Activated CD4-positive, alpha-beta T cell treated with anti-CD3 and anti-CD28 coated beads, Interleukin-2, amount 10 ng/mL, durations not matched to agents 24 days and 14 days (primary cell): ENCODE measurements at regions not wholly inside any gene's neighbourhood (a gene's known extent, or its start where the extent isn't known, plus 50 kb on each side); places are given as distances from the start of the nearest gene placed in this dataset.

ENCODE experiments used
- DNase-seq: peaks from one replicate; pipeline ENCODE4 v3.0.0; 2022
- H3K27ac Mint-ChIP-seq: one replicate; pipeline ENCODE4 v1.8.0; 2022; ENCODE audit warnings: mild to moderate bottlenecking, mixed read lengths
- H3K27me3 Mint-ChIP-seq: one replicate; pipeline ENCODE4 v1.8.0; 2022; ENCODE audit warnings: mixed read lengths
- H3K36me3 Mint-ChIP-seq: one replicate; pipeline ENCODE4 v1.8.0; 2022; ENCODE audit warnings: low read depth, mild to moderate bottlenecking, mixed read lengths
- H3K4me1 Mint-ChIP-seq: one replicate; pipeline ENCODE4 v1.8.0; 2021; ENCODE audit warnings: mixed read lengths
- H3K4me3 Mint-ChIP-seq: one replicate; pipeline ENCODE4 v1.8.0; 2022; ENCODE audit warnings: mild to moderate bottlenecking, moderate library complexity, mixed read lengths
- H3K9me3 Mint-ChIP-seq: one replicate; pipeline ENCODE4 v1.8.0; 2021; ENCODE audit warnings: mixed read lengths
- intact Hi-C: fragments of 100-400 bp; cut with micrococcal nuclease; formaldehyde crosslinking; loops from one replicate; pipeline ENCODE4 v1.15.1; 2023

GRCh38 chr3:104578558-104578957 is 788.2 kb upstream of the ALCAM start:
- Mint-ChIP-seq H3K27me3 (no peaks in the 10 kb centered on the region), H3K36me3 (no peaks in the 10 kb centered on the region), H3K4me3 (no peak overlapping the region), H3K4me1 (no peaks in the 10 kb centered on the region), H3K27ac (no peak overlapping the region), H3K9me3 (peaks cover 15% of the 10 kb centered on the region)
- DNase-seq, result no peak
- intact Hi-C loops, result no loop called here

DNA sequence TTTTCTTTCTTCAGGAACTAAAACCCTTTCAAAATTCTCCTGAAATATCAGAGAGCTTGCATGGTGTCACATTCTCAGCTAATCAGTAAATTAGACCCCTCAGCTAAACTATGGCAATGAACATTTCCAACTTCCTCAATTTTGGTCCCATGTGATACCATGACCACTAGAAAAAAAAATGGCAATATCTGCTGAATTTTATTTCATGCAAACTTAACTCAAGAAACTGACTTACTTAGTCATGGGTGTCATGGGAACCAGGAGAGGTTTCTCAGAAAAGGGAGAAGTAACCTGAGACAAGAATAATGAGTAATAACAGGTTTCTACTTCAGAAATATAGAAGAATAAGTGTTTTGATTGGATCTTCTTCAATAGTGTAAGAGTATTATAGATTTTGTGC is 784.6 kb upstream of the ALCAM start:
- H3K4me3 Mint-ChIP-seq, result no peak overlapping the region
- H3K27ac Mint-ChIP-seq, result no peak overlapping the region
- peaks cover 11% of the 10 kb centered on the region for H3K9me3 Mint-ChIP-seq
- intact Hi-C loops, result no loop called here
- DNase-seq, result no peak
- H3K4me1 Mint-ChIP-seq, result no peaks in the 10 kb centered on the region
- no peaks in the 10 kb centered on the region for H3K27me3 Mint-ChIP-seq
- H3K36me3 Mint-ChIP-seq, result no peaks in the 10 kb centered on the region

DNA sequence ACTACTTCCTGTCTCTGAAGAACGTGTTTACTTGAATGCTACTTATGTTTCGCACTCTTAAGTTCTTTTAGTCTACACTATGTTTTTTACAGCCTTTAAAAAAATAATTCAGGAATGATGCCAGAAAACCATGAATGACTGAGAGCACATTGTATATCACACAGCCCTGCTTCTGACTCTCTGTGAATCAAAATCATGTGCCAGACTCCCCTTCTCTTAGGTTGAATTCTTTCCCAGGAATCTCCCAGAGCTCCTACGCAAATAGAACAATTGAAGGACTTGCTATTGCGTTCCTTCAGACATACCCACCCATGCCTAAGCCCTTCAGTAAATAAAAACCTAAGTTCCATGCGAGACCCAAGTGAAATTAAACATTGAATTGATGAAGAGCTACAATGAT is 782.0 kb upstream of the ALCAM start:
- H3K27ac Mint-ChIP-seq, result no peak overlapping the region
- H3K9me3 Mint-ChIP-seq, result no peaks in the 10 kb centered on the region
- H3K4me3 Mint-ChIP-seq, result no peak overlapping the region
- no peaks in the 10 kb centered on the region for H3K36me3 Mint-ChIP-seq
- intact Hi-C loops, result no loop called here
- no peak for DNase-seq
- H3K4me1 Mint-ChIP-seq, result no peaks in the 10 kb centered on the region
- no peaks in the 10 kb centered on the region for H3K27me3 Mint-ChIP-seq

DNA sequence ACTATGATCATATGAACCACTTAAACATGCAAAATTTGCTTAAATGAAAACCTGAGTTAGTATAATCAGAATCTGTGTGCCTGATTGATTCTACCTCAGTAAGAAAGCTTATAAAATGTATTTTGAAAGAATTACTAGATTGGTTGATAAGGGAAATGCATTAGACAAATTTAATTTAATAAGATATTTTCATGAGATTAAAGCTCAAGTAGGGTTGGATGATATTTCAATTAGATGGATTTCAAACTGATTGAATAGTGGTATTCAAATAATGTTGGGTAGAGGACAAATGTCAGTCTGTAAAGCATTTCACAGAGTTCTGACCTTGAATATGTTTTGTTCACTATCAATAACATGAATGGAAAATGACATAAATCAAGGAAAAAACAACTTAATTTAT is 780.4 kb upstream of the ALCAM start:
- Mint-ChIP-seq H3K27me3 (no peaks in the 10 kb centered on the region), H3K36me3 (no peaks in the 10 kb centered on the region), H3K9me3 (no peaks in the 10 kb centered on the region), H3K4me1 (no peaks in the 10 kb centered on the region), H3K27ac (no peak overlapping the region), H3K4me3 (no peak overlapping the region)
- no peak for DNase-seq
- intact Hi-C loops, result no loop called here

- no peaks in the 10 kb centered on the region for H3K4me1 Mint-ChIP-seq
- H3K27ac Mint-ChIP-seq, result no peak overlapping the region
- no peaks in the 10 kb centered on the region for H3K9me3 Mint-ChIP-seq
- no peaks in the 10 kb centered on the region for H3K36me3 Mint-ChIP-seq
- H3K27me3 Mint-ChIP-seq, result no peaks in the 10 kb centered on the region
- no peak for DNase-seq
- intact Hi-C loops, result no loop called here
- H3K4me3 Mint-ChIP-seq, result no peak overlapping the region
Measured at GRCh38 chr3:104588442-104588841, 778.3 kb upstream of the ALCAM start.

DNA sequence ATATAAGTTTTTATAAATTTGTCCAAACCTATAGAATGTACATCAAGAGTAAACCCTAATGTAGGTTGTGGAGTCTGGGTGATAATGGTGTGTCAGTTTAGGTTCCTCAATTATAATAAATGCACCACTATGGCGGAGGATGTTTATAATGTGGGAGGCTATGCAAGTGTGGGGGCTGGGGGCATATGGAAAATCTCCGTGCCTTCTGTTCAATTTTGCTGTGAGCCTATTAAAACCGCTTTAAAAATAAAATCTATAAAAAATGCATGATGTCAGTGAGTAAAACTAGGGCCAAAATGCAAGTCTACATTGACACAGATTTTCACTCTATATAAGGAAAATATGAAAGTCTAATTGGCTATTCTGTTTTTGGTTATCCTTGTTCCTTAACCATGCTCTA is 774.9 kb upstream of the ALCAM start:
- Mint-ChIP-seq H3K36me3 (no peaks in the 10 kb centered on the region), H3K27ac (no peak overlapping the region), H3K27me3 (no peaks in the 10 kb centered on the region), H3K4me3 (no peak overlapping the region), H3K4me1 (no peaks in the 10 kb centered on the region), H3K9me3 (no peaks in the 10 kb centered on the region)
- intact Hi-C loops, result no loop called here
- DNase-seq, result no peak

DNA sequence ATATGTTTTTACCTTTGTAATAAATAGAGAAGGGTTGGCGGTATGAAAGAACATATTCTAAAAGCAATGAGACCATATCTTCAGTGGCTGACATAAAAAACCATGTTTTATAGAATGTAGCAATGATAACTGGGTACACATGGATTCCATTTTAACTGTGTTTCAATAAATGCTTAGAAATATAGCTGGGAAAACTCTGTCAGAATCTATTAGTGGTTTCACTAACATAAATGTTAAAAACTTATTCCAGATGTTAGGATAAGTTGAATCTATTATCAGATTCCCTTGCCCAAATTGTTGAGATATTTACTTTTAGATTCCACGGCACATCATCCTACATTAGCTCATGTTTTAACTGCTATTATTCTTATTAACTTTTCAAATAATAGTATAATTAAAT is 772.2 kb upstream of the ALCAM start:
- H3K27me3 Mint-ChIP-seq, result no peaks in the 10 kb centered on the region
- no peaks in the 10 kb centered on the region for H3K9me3 Mint-ChIP-seq
- DNase-seq, result no peak
- H3K4me1 Mint-ChIP-seq, result no peaks in the 10 kb centered on the region
- no peak overlapping the region for H3K4me3 Mint-ChIP-seq
- intact Hi-C loops, result no loop called here
- H3K36me3 Mint-ChIP-seq, result no peaks in the 10 kb centered on the region
- H3K27ac Mint-ChIP-seq, result no peak overlapping the region

GRCh38 chr3:104596054-104596453 is 770.7 kb upstream of the ALCAM start:
- no peaks in the 10 kb centered on the region for H3K4me1 Mint-ChIP-seq
- no peak for DNase-seq
- H3K4me3 Mint-ChIP-seq, result no peak overlapping the region
- H3K27ac Mint-ChIP-seq, result no peak overlapping the region
- intact Hi-C loops, result loop anchor here (2.0 kb wide), 1 partner anchor 773 kb away; no protein-coding TSS in a partner anchor
- no peaks in the 10 kb centered on the region for H3K27me3 Mint-ChIP-seq
- H3K9me3 Mint-ChIP-seq, result no peaks in the 10 kb centered on the region
- no peaks in the 10 kb centered on the region for H3K36me3 Mint-ChIP-seq

GRCh38 chr3:104596551-104596950 is 770.2 kb upstream of the ALCAM start:
- no peaks in the 10 kb centered on the region for H3K27me3 Mint-ChIP-seq
- peak; percentile 64 for DNase-seq
- intact Hi-C loops, result loop anchor here (2.0 kb wide), 1 partner anchor 772 kb away; no protein-coding TSS in a partner anchor
- H3K4me3 Mint-ChIP-seq, result no peak overlapping the region
- no peaks in the 10 kb centered on the region for H3K4me1 Mint-ChIP-seq
- H3K27ac Mint-ChIP-seq, result no peak overlapping the region
- no peaks in the 10 kb centered on the region for H3K36me3 Mint-ChIP-seq
- no peaks in the 10 kb centered on the region for H3K9me3 Mint-ChIP-seq

DNA sequence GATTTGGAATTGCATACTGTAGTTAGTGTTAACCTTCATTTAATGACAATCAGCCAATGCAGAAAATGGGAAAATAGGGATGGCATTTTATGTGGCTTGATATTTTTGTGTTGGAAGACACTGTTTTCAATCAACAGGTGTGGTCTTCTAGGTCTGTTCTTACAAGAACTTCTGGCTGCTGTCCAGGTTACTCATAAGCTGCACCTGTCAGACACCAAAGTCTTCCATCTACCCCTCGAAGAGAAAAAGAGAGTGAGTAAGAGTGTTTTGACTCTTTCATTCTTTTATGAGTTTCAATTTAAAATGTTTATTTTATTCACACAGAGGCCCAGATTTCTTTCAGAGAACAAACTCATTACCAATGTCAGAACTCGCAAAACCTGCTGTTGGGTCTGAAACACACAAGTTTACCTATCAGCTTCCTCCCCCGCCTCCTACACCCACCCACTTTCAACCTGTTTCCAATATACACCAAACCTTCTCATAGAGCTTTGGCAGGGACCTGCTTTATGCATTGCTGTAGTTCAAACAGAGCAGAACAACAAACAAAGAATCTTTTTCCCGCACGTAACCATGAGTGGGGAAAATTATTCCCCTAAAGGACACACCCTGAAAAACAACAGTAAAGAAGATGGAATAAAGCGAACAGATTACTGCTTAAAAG is 767.7 kb upstream of the ALCAM start:
- no peak overlapping the region for H3K27ac Mint-ChIP-seq
- no peak overlapping the region for H3K4me3 Mint-ChIP-seq
- DNase-seq, result no peak
- no peaks in the 10 kb centered on the region for H3K36me3 Mint-ChIP-seq
- intact Hi-C loops, result no loop called here
- no peaks in the 10 kb centered on the region for H3K4me1 Mint-ChIP-seq
- H3K9me3 Mint-ChIP-seq, result no peaks in the 10 kb centered on the region
- H3K27me3 Mint-ChIP-seq, result peaks cover 3% of the 10 kb centered on the region

GRCh38 chr3:104604326-104605010 is 762.2 kb upstream of the ALCAM start:
- intact Hi-C loops, result no loop called here
- peaks cover 3% of the 10 kb centered on the region for H3K27me3 Mint-ChIP-seq

GRCh38 chr3:104606812-104607211 is 759.9 kb upstream of the ALCAM start:
- no peaks in the 10 kb centered on the region for H3K36me3 Mint-ChIP-seq
- no peaks in the 10 kb centered on the region for H3K4me1 Mint-ChIP-seq
- no peak overlapping the region for H3K4me3 Mint-ChIP-seq
- peaks cover 3% of the 10 kb centered on the region for H3K27me3 Mint-ChIP-seq
- DNase-seq, result no peak
- H3K27ac Mint-ChIP-seq, result no peak overlapping the region
- no peaks in the 10 kb centered on the region for H3K9me3 Mint-ChIP-seq
- intact Hi-C loops, result no loop called here

More at GRCh38 chr3:104604326-104605010, 762.2 kb upstream of the ALCAM start:
- no peak overlapping the region for H3K4me3 Mint-ChIP-seq
- H3K9me3 Mint-ChIP-seq, result no peaks in the 10 kb centered on the region
- no peaks in the 10 kb centered on the region for H3K4me1 Mint-ChIP-seq
- no peak for DNase-seq
- H3K27ac Mint-ChIP-seq, result no peak overlapping the region
- no peaks in the 10 kb centered on the region for H3K36me3 Mint-ChIP-seq

GRCh38 chr3:104610730-104611652 is 755.7 kb upstream of the ALCAM start:
- H3K4me1 Mint-ChIP-seq, result no peaks in the 10 kb centered on the region
- intact Hi-C loops, result no loop called here
- H3K4me3 Mint-ChIP-seq, result no peak overlapping the region
- H3K9me3 Mint-ChIP-seq, result no peaks in the 10 kb centered on the region
- DNase-seq, result no peak
- H3K27ac Mint-ChIP-seq, result no peak overlapping the region
- peaks cover under 1% of the 10 kb centered on the region for H3K27me3 Mint-ChIP-seq
- H3K36me3 Mint-ChIP-seq, result no peaks in the 10 kb centered on the region

GRCh38 chr3:104612218-104612617 is 754.5 kb upstream of the ALCAM start:
- Mint-ChIP-seq H3K4me3 (no peak overlapping the region), H3K36me3 (no peaks in the 10 kb centered on the region), H3K9me3 (no peaks in the 10 kb centered on the region), H3K27me3 (peaks cover 2% of the 10 kb centered on the region), H3K4me1 (no peaks in the 10 kb centered on the region), H3K27ac (no peak overlapping the region)
- no peak for DNase-seq
- intact Hi-C loops, result no loop called here
